Choroid plexus epithelial cell (primary cell): ENCODE measurements at regions not wholly inside any gene's neighbourhood (a gene's known extent, or its start where the extent isn't known, plus 50 kb on each side); places are given as distances from the start of the nearest gene placed in this dataset.
"Not testable (repeated sequence)": the region's sequence is repeated elsewhere in the genome, so short reads cannot be mapped to it uniquely, and the experiment has no call there.

Experiments used
- DNase-seq: peaks from one replicate; pipeline ENCODE4 v3.0.0-alpha.2; 2010; ENCODE audit warnings: low read depth
- H3K4me3 ChIP-seq: 2 replicates; pipeline ENCODE4 v1.5.1; 2011; ENCODE audit warnings: low read depth, mild to moderate bottlenecking, control low read depth, low read length, moderate library complexity
- CTCF ChIP-seq: conservative IDR thresholded peaks from 2 replicates; pipeline ENCODE4 v1.5.1; 2011; ENCODE audit warnings: low read depth, mild to moderate bottlenecking, control low read depth, inconsistent platforms, low read length, moderate library complexity

GRCh38 chr6:113011389-113011788, 664.3 kb downstream of the RFPL4B start:
- DNase-seq: peak; percentile 20
- H3K4me3 ChIP-seq: no peak overlapping the region
- no peak for TF ChIP-seq CTCF

DNA sequence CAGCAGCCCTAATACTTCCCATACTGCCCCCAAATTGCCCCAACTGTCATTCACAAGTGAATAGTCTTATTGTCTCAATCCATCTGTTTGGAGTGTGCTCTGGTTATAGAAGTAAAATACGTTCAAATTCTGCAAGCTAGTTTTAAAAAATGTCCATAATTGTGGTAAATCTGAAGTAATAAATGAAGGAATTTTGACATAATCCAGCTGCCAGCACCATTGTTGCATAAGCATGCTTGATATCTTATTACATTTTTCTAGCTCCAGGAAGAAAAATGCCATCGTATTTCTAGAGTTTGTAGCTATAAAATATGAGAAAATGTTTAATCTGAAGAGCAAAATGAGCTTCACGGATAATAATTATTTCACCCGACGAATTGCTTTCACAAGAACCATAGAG, 664.7 kb downstream of the RFPL4B start:
- no peak for TF ChIP-seq CTCF
- peak; percentile 87 for DNase-seq
- no peak overlapping the region for H3K4me3 ChIP-seq

DNA sequence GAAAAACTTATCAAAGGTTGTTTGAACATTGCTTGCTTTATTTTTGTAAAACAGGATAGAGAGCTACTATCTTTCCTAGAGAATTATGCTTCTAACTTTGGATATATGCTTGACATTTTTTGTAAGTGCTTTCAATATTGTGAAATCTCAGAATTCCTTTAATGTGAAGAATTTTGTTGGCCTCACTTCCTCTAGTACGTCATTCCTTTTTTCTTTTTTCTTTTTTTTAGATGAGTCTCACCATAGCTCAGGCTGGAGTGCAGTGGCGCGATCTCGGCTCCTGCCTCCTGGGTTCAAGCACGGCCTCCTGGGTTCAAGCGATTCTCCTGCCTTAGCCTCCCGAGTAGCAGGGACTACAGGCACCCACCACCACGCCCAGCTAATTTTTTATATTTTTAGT, 668.1 kb downstream of the RFPL4B start:
- DNase-seq: peak; percentile 87

DNA sequence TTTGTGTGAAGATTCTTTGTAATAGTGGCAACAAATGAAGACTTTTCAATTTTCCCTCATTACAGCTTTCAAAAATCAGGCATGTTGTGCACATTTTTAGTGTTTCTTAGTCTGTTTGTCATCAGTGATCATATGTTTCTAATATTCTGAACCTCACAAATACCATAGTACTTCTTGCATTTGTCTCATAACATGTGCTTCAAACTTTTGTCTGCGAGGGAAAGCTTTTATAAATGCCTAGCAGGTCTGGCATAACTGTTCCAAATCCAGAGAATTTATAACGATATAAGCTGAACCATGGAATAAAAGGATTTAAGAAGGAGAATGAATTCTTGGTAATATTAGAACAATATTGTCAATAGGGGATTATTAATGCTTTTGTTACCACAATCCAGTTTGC, 670.2 kb downstream of the RFPL4B start:
- no peak for DNase-seq
- H3K4me3 ChIP-seq: no peak overlapping the region
- no peak for TF ChIP-seq CTCF

More for the DNA sequence above, 668.1 kb downstream of the RFPL4B start:
- H3K4me3 ChIP-seq: no peak overlapping the region
- TF ChIP-seq CTCF: no peak

- H3K4me3 ChIP-seq: no peak overlapping the region
- DNase-seq: peak; percentile 97
- no peak for TF ChIP-seq CTCF
These were observed 671.4 kb downstream of the RFPL4B start for GRCh38 chr6:113018351-113019151.

GRCh38 chr6:113019176-113019575, 672.0 kb downstream of the RFPL4B start:
- no peak overlapping the region for H3K4me3 ChIP-seq
- TF ChIP-seq CTCF: no peak
- DNase-seq: no peak

DNA sequence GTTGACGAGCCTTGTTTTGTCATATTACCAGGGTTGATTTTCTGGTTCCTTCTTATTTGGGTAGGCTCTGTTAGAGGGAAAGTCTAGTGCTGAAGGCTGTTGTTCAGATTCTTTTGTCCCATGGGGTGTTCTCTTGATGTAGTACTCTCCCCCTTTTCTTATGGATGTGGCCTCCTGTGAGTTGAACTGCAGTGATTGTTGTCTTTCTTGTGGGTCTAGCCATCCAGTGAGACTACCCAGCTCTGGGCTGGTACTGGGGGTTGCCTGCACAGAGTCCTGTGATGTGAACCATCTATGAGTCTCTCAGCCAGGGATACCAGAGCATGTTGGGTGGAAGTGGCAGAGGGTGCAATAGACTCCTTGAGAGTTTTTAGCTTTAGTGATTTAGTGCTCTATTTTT, 680.6 kb downstream of the RFPL4B start:
- H3K4me3 ChIP-seq: no peak overlapping the region
- no peak for TF ChIP-seq CTCF
- DNase-seq: no peak

DNA sequence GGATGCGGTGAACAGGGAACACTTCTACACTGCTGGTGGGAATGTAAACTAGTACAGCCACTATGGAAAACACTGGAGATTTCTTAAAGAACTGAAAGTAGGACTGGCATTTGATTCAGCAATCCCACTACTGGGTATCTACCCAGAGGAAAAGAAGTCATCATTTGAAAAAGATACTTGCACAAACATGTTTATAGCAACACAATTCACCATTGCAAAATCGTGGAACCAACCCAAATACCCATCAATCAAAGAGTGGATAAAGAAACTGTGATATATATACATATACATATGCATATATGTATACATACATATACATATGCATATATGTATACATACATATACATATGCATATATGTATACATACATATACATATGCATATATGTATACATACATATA, 682.0 kb downstream of the RFPL4B start:
- not testable (repeated sequence) for DNase-seq, H3K4me3 ChIP-seq
